NCI-H2227 (cell line): ENCODE measurements at regions not wholly inside any gene's neighbourhood (a gene's known extent, or its start where the extent isn't known, plus 50 kb on each side); places are given as distances from the start of the nearest gene placed in this dataset.

Experiments used
- DNase-seq: peaks from one replicate; lab custom pipeline; 2025; ENCODE audit not compliant: unreplicated experiment; lab: John Stamatoyannopoulos, UW

GRCh38 chr3:194801461-194802432 is 116.1 kb downstream of the FAM43A start:
- DNase-seq, result peak; percentile 58

GRCh38 chr3:194804796-194805195 is 119.1 kb downstream of the FAM43A start:
- no peak for DNase-seq

GRCh38 chr3:194805546-194805945 is 119.9 kb downstream of the FAM43A start:
- no peak for DNase-seq

- no peak for DNase-seq
Observed at GRCh38 chr3:194806991-194807630, 121.4 kb downstream of the FAM43A start.

GRCh38 chr3:194808640-194809097 is 123.0 kb downstream of the FAM43A start:
- no peak for DNase-seq

GRCh38 chr3:194809382-194809781 is 123.7 kb downstream of the FAM43A start:
- DNase-seq, result no peak

GRCh38 chr3:194810076-194810475 is 124.4 kb downstream of the FAM43A start:
- no peak for DNase-seq

GRCh38 chr3:194811118-194811517 is 125.4 kb downstream of the FAM43A start:
- DNase-seq, result no peak

GRCh38 chr3:194812176-194812575 is 126.5 kb downstream of the FAM43A start:
- no peak for DNase-seq

GRCh38 chr3:194814878-194815357 is 129.2 kb downstream of the FAM43A start:
- DNase-seq, result no peak

GRCh38 chr3:194816748-194817591 is 131.3 kb downstream of the FAM43A start:
- DNase-seq, result no peak

- no peak for DNase-seq
Observed at GRCh38 chr3:194817592-194817930, 131.9 kb downstream of the FAM43A start.

- no peak for DNase-seq
Observed at GRCh38 chr3:194817936-194818335, 132.3 kb downstream of the FAM43A start.

GRCh38 chr3:194824100-194824499 is 138.4 kb downstream of the FAM43A start:
- no peak for DNase-seq

- DNase-seq, result no peak
Observed at GRCh38 chr3:194824701-194825111, 139.0 kb downstream of the FAM43A start.

- DNase-seq, result no peak
Observed at GRCh38 chr3:194826594-194826993, 140.9 kb downstream of the FAM43A start.

GRCh38 chr3:194827486-194827885 is 141.8 kb downstream of the FAM43A start:
- DNase-seq, result no peak

- DNase-seq, result no peak
Observed at GRCh38 chr3:194828116-194828515, 142.4 kb downstream of the FAM43A start.

GRCh38 chr3:194828926-194829325 is 143.2 kb downstream of the FAM43A start:
- DNase-seq, result no peak

GRCh38 chr3:194830401-194830800 is 144.7 kb downstream of the FAM43A start:
- DNase-seq, result no peak

GRCh38 chr3:194830978-194831377 is 145.3 kb downstream of the FAM43A start:
- DNase-seq, result no peak
